Keratinocyte (primary cell): ENCODE measurements at regions not wholly inside any gene's neighbourhood (a gene's known extent, or its start where the extent isn't known, plus 50 kb on each side); places are given as distances from the start of the nearest gene placed in this dataset.

Experiments used
- DNase-seq: peaks from one replicate; pipeline ENCODE4 v3.0.0-alpha.2; 2011; ENCODE audit warnings: low read depth, missing footprints, low spot score
- FAIRE-seq: peaks from 2 replicates; lab custom pipeline; 2011; peaks lifted over from hg19 to GRCh38; lab: Jason Lieb, UNC
- H2AFZ ChIP-seq: 2 replicates; pipeline ENCODE4 v1.6.0; 2012; ENCODE audit warnings: low read length, control low read depth, inconsistent platforms; ENCODE audit not compliant: control insufficient read depth
- H3K27ac ChIP-seq: 2 replicates; pipeline ENCODE4 v1.5.1; 2011; ENCODE audit warnings: low read length; ENCODE audit not compliant: control insufficient read depth, insufficient read depth
- H3K27me3 ChIP-seq: 3 replicates; pipeline ENCODE4 v1.6.0; 2011; ENCODE audit warnings: low read length; ENCODE audit not compliant: control insufficient read depth, insufficient read depth; ENCODE audit errors: extremely low read depth
- H3K36me3 ChIP-seq, 2 experiments: 2 replicates in 1 of 2; 3 replicates in 1 of 2; pipeline ENCODE4 v1.5.1; 2011; ENCODE audit warnings: low read length in 2 of 2, mild to moderate bottlenecking in 1 of 2; ENCODE audit not compliant: control insufficient read depth in 2 of 2, insufficient read depth in 2 of 2; ENCODE audit errors: extremely low read depth in 1 of 2
- H3K4me1 ChIP-seq: 3 replicates; pipeline ENCODE4 v1.5.1; 2011; ENCODE audit warnings: low read length; ENCODE audit not compliant: control insufficient read depth, insufficient read depth; ENCODE audit errors: extremely low read depth
- H3K4me2 ChIP-seq: 3 replicates; pipeline ENCODE4 v1.6.0; 2011; ENCODE audit warnings: low read depth, low read length; ENCODE audit not compliant: control insufficient read depth, insufficient read depth; ENCODE audit errors: extremely low read depth
- H3K4me3 ChIP-seq, 3 experiments: fragments of 200-600 bp in 1 of 3; sonication (generic) in 1 of 3; 2 replicates in 2 of 3; 3 replicates in 1 of 3; pipeline ENCODE4 v1.5.1; 2011 to 2016; ENCODE audit warnings: low read length in 3 of 3, mild to moderate bottlenecking in 3 of 3, control low read depth in 2 of 3, inconsistent platforms in 1 of 3, low read depth in 1 of 3, mixed read lengths in 1 of 3, mixed run types in 1 of 3, moderate library complexity in 1 of 3; ENCODE audit not compliant: control insufficient read depth in 2 of 3, insufficient read depth in 2 of 3; ENCODE audit errors: extremely low read depth in 1 of 3
- H3K79me2 ChIP-seq: 2 replicates; pipeline ENCODE4 v1.6.0; 2012; ENCODE audit warnings: low read length; ENCODE audit not compliant: control insufficient read depth, insufficient read depth
- H3K9ac ChIP-seq: 3 replicates; pipeline ENCODE4 v1.6.0; 2011; ENCODE audit warnings: low read length; ENCODE audit not compliant: control insufficient read depth, insufficient read depth; ENCODE audit errors: extremely low read depth
- H3K9me1 ChIP-seq: 3 replicates; pipeline ENCODE4 v1.6.0; 2011; ENCODE audit warnings: low read length; ENCODE audit not compliant: control insufficient read depth, insufficient read depth; ENCODE audit errors: extremely low read depth
- H3K9me3 ChIP-seq: 2 replicates; pipeline ENCODE4 v1.5.1; 2012; ENCODE audit warnings: low read depth, low read length; ENCODE audit not compliant: control insufficient read depth
- H4K20me1 ChIP-seq: 3 replicates; pipeline ENCODE4 v1.6.0; 2011; ENCODE audit warnings: low read length; ENCODE audit not compliant: control insufficient read depth, insufficient read depth; ENCODE audit errors: extremely low read depth
- EZH2 ChIP-seq: IDR thresholded peaks from one replicate; pipeline ENCODE4 v1.6.1; 2012; ENCODE audit warnings: inconsistent platforms, mild to moderate bottlenecking, low read length, moderate library complexity
- dilution Hi-C: fragments of 300-500 bp; cut with MboI; formaldehyde crosslinking; loops from one replicate; pipeline ENCODE4 v1.7.0; 2020; ENCODE audit warnings: low sequenced_read_pairs; ENCODE audit not compliant: extremely low pct_ligation_motif_present
- TF ChIP-seq, protein P1 (sequence below), 3 experiments: IDR thresholded peaks in 1 of 3; conservative IDR thresholded peaks in 1 of 3; optimal IDR thresholded peaks in 1 of 3; 2 replicates in 2 of 3; 3 replicates in 1 of 3; pipeline versions ENCODE3 to v1.5.1; 2011; ENCODE audit warnings: low read length in 3 of 3, mild to moderate bottlenecking in 3 of 3, moderate library complexity in 2 of 3, control low read depth in 1 of 3, inconsistent platforms in 1 of 3; ENCODE audit not compliant: insufficient read depth in 2 of 3; ENCODE audit errors: extremely low read depth in 1 of 3

DNA sequence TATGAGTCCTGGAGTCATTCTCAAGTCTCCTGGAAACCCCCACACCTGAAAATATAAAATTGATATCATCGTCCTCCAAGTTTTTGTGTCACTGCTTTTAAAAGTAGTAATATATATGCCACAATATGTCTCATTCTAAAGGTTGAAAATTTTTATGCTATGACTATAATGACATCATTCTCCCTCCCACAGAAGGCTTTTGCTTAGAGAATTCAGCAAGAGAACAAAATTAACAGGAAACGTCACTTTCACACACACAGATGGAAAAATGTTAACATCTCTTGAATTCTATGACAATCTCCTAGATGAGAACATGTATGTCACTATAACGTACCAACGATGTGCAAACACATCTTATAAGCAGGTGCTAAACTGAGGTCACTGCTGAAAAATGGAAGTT lies 498.3 kb downstream of the FOXG1 start:
- Histone ChIP-seq H3K27me3 (no peaks in the 10 kb centered on the region), H3K27ac (no peak overlapping the region), H3K9me3 (no peaks in the 10 kb centered on the region), H3K4me3 (no peak overlapping the region), H2AFZ (no peak overlapping the region), H3K9ac (no peak overlapping the region), H3K4me2 (no peak overlapping the region), H3K79me2 (no peaks in the 10 kb centered on the region), H4K20me1 (no peaks in the 10 kb centered on the region), H3K36me3 (no peaks in the 10 kb centered on the region), H3K9me1 (no peaks in the 10 kb centered on the region), H3K4me1 (peaks cover 5% of the 10 kb centered on the region)
- no peak for FAIRE-seq
- no peak for TF ChIP-seq EZH2
- TF ChIP-seq, protein P1, sequence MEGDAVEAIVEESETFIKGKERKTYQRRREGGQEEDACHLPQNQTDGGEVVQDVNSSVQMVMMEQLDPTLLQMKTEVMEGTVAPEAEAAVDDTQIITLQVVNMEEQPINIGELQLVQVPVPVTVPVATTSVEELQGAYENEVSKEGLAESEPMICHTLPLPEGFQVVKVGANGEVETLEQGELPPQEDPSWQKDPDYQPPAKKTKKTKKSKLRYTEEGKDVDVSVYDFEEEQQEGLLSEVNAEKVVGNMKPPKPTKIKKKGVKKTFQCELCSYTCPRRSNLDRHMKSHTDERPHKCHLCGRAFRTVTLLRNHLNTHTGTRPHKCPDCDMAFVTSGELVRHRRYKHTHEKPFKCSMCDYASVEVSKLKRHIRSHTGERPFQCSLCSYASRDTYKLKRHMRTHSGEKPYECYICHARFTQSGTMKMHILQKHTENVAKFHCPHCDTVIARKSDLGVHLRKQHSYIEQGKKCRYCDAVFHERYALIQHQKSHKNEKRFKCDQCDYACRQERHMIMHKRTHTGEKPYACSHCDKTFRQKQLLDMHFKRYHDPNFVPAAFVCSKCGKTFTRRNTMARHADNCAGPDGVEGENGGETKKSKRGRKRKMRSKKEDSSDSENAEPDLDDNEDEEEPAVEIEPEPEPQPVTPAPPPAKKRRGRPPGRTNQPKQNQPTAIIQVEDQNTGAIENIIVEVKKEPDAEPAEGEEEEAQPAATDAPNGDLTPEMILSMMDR (optimal IDR thresholded peaks at IDR 0.05 in 1 of 3, IDR thresholded peaks at IDR 0.05 in 1 of 3, conservative IDR thresholded peaks at IDR 0.05 in 1 of 3; ENCODE audit: extremely low read depth in 1 of 3, insufficient read depth in 2 of 3, low read length in 3 of 3): no peak
- dilution Hi-C loops: no loop called here
- no peak for DNase-seq

GRCh38 chr14:29265852-29266251 lies 499.3 kb downstream of the FOXG1 start:
- dilution Hi-C loops: no loop called here
- Histone ChIP-seq H3K4me1 (peaks cover 5% of the 10 kb centered on the region), H2AFZ (no peak overlapping the region), H3K36me3 (no peaks in the 10 kb centered on the region), H3K4me2 (no peak overlapping the region), H3K4me3 (no peak overlapping the region), H3K9me1 (no peaks in the 10 kb centered on the region), H3K9ac (no peak overlapping the region), H3K9me3 (no peaks in the 10 kb centered on the region), H3K27me3 (no peaks in the 10 kb centered on the region), H3K79me2 (no peaks in the 10 kb centered on the region), H4K20me1 (no peaks in the 10 kb centered on the region), H3K27ac (no peak overlapping the region)
- FAIRE-seq (no peak), DNase-seq (no peak)
- TF ChIP-seq EZH2: no peak
- TF ChIP-seq, protein P1 (optimal IDR thresholded peaks at IDR 0.05 in 1 of 3, IDR thresholded peaks at IDR 0.05 in 1 of 3, conservative IDR thresholded peaks at IDR 0.05 in 1 of 3; ENCODE audit: extremely low read depth in 1 of 3, insufficient read depth in 2 of 3, low read length in 3 of 3): no peak
